Mesenchymal stem cell (in vitro differentiated cells and primary cell): ENCODE measurements at regions not wholly inside any gene's neighbourhood (a gene's known extent, or its start where the extent isn't known, plus 50 kb on each side); places are given as distances from the start of the nearest gene placed in this dataset.
A peak's percentile ranks its signal among the peaks of the same experiment; 100 is the strongest.

Source experiments
- DNase-seq: peaks from one replicate; pipeline ENCODE4 v3.0.0-alpha.2; 2013
- H2AFZ ChIP-seq: one replicate; pipeline ENCODE4 v1.6.1; 2013; ENCODE audit warnings: low read depth, mild to moderate bottlenecking, control low read depth, inconsistent platforms, low read length, moderate library complexity
- H2AK5ac ChIP-seq: 2 replicates; pipeline ENCODE4 v1.6.1; 2013; ENCODE audit warnings: low read length, moderate library complexity, mild to moderate bottlenecking, inconsistent platforms; ENCODE audit not compliant: severe bottlenecking
- H2BK120ac ChIP-seq: one replicate; pipeline ENCODE4 v1.6.1; 2013; ENCODE audit warnings: low read depth, mild to moderate bottlenecking, inconsistent platforms, low read length, moderate library complexity
- H2BK12ac ChIP-seq, 2 experiments: one replicate each; pipeline ENCODE4 v1.6.1; 2013; ENCODE audit warnings: inconsistent platforms in 2 of 2, low read length in 2 of 2, mild to moderate bottlenecking in 2 of 2, moderate library complexity in 2 of 2, control low read depth in 1 of 2
- H2BK15ac ChIP-seq: one replicate; pipeline ENCODE4 v1.6.1; 2013; ENCODE audit warnings: mild to moderate bottlenecking, low read depth, inconsistent platforms; ENCODE audit not compliant: poor library complexity, severe bottlenecking
- H2BK5ac ChIP-seq: 2 replicates; pipeline ENCODE4 v1.6.1; 2013; ENCODE audit warnings: low read depth, mild to moderate bottlenecking, low read length, control low read depth, inconsistent platforms; ENCODE audit not compliant: poor library complexity, severe bottlenecking
- H3K14ac ChIP-seq, 2 experiments: one replicate each; pipeline ENCODE4 v1.6.1; 2013; ENCODE audit warnings: inconsistent platforms in 2 of 2, low read length in 2 of 2, control low read depth in 1 of 2, mild to moderate bottlenecking in 1 of 2, moderate library complexity in 1 of 2
- H3K18ac ChIP-seq, 2 experiments: one replicate each; pipeline ENCODE4 v1.6.1; 2013; ENCODE audit warnings: inconsistent platforms in 2 of 2, low read length in 2 of 2, control low read depth in 1 of 2, low read depth in 1 of 2, mild to moderate bottlenecking in 1 of 2
- H3K23ac ChIP-seq, 2 experiments: one replicate each; pipeline ENCODE4 v1.6.1; 2013; ENCODE audit warnings: inconsistent platforms in 2 of 2, low read length in 2 of 2, mild to moderate bottlenecking in 2 of 2, moderate library complexity in 2 of 2, control low read depth in 1 of 2
- H3K27ac ChIP-seq: 2 replicates; pipeline ENCODE4 v1.5.1; 2013; ENCODE audit warnings: mild to moderate bottlenecking, moderate library complexity, low read length, control low read depth, inconsistent platforms; ENCODE audit not compliant: poor library complexity, severe bottlenecking
- H3K27me3 ChIP-seq, 2 experiments: 2 replicates each; pipeline versions ENCODE4 v1.6.1 to v1.7.0; 2013; ENCODE audit warnings: low read length in 2 of 2, mild to moderate bottlenecking in 2 of 2, moderate library complexity in 2 of 2, control low read depth in 1 of 2, inconsistent platforms in 1 of 2; ENCODE audit not compliant: control insufficient read depth in 1 of 2, insufficient read depth in 1 of 2
- H3K36me3 ChIP-seq, 2 experiments: 2 replicates each; pipeline versions ENCODE4 v1.6.1 to v1.7.0; 2013; ENCODE audit warnings: low read length in 2 of 2, control low read depth in 1 of 2, inconsistent platforms in 1 of 2, low read depth in 1 of 2, mild to moderate bottlenecking in 1 of 2; ENCODE audit not compliant: insufficient read depth in 2 of 2, control insufficient read depth in 1 of 2
- H3K4ac ChIP-seq, 2 experiments: one replicate each; pipeline ENCODE4 v1.6.1; 2013; ENCODE audit warnings: inconsistent platforms in 2 of 2, low read length in 2 of 2, mild to moderate bottlenecking in 2 of 2, moderate library complexity in 2 of 2, control low read depth in 1 of 2, low read depth in 1 of 2
- H3K4me1 ChIP-seq: 2 replicates; pipeline ENCODE4 v1.6.1; 2013; ENCODE audit warnings: low read depth, low read length, control low read depth; ENCODE audit not compliant: control insufficient read depth, insufficient read depth
- H3K4me2 ChIP-seq: 2 replicates; pipeline ENCODE4 v1.6.1; 2013; ENCODE audit warnings: low read length, mild to moderate bottlenecking, inconsistent platforms; ENCODE audit not compliant: poor library complexity, severe bottlenecking
- H3K4me3 ChIP-seq, 2 experiments: 2 replicates each; pipeline versions ENCODE4 v1.5.1 to v1.7.0; 2013; ENCODE audit warnings: low read length in 2 of 2, mild to moderate bottlenecking in 2 of 2, control low read depth in 1 of 2, low read depth in 1 of 2; ENCODE audit not compliant: insufficient read depth in 1 of 2
- H3K79me1 ChIP-seq: replicated peaks from 2 replicates; pipeline ENCODE4 v1.6.1; 2013; ENCODE audit warnings: mild to moderate bottlenecking, control low read depth, low read length, inconsistent platforms; ENCODE audit not compliant: poor library complexity, severe bottlenecking
- H3K9ac ChIP-seq: 2 replicates; pipeline ENCODE4 v1.7.0; 2013; ENCODE audit warnings: mild to moderate bottlenecking, low read length, moderate library complexity
- H3K9me3 ChIP-seq: 2 replicates; pipeline ENCODE4 v1.7.0; 2013; ENCODE audit warnings: mild to moderate bottlenecking, low read length; ENCODE audit not compliant: control insufficient read depth
- H4K8ac ChIP-seq: one replicate; pipeline ENCODE4 v1.6.1; 2013; ENCODE audit warnings: inconsistent platforms, mild to moderate bottlenecking, low read length, moderate library complexity
- H4K91ac ChIP-seq: one replicate; pipeline ENCODE4 v1.6.1; 2013; ENCODE audit warnings: mild to moderate bottlenecking, low read length, inconsistent platforms
- WGBS: methylation state at CpG from one replicate; pipeline ENCODE4 v1.1.7; 2013; ENCODE audit warnings: mixed read lengths; 5-methylcytosine and 5-hydroxymethylcytosine counted together

DNA sequence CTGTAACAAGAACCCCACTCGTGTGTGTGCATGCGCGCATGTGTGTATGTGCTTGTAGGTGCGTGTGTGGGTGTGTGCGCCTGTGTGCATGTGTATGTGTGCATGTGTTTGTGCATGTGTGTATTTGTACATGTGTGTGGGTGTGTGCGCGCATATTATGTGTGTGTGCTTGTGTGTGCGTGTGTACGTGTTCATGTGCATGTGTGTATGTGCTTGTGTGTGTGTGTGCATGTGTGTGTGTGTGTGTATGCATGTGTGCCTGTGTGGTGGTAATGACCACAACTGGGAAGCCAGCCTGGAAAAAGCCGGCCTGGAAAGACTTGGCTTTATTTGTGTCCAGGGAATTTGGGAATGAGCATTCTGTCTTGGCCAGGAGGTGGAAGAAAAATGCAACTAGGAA, 157.5 kb downstream of the PAX1 start:
- no peak overlapping the region for H2AK5ac ChIP-seq
- no peak overlapping the region for H3K18ac ChIP-seq
- H2AFZ ChIP-seq = no peak overlapping the region
- peak overlapping the region; percentile 23 for H4K91ac ChIP-seq
- no peak overlapping the region for H3K4me2 ChIP-seq
- no peak overlapping the region for H3K9ac ChIP-seq
- WGBS = 86% methylated on average over 10 of the region's 10 CpGs
- H3K23ac ChIP-seq = no peak overlapping the region
- peak overlapping the region in 1 of 2 experiments; percentile 0 for H3K14ac ChIP-seq
- H2BK120ac ChIP-seq = no peak overlapping the region
- H3K36me3 ChIP-seq = no peaks in the 10 kb centered on the region
- no peaks in the 10 kb centered on the region for H3K9me3 ChIP-seq
- H3K4me1 ChIP-seq = no peaks in the 10 kb centered on the region
- no peak overlapping the region for H2BK5ac ChIP-seq
- no peak overlapping the region for H3K27ac ChIP-seq
- no peak overlapping the region for H3K4ac ChIP-seq
- H3K4me3 ChIP-seq = no peak overlapping the region
- H3K79me1 ChIP-seq = no peaks in the 10 kb centered on the region
- no peaks in the 10 kb centered on the region for H3K27me3 ChIP-seq
- H2BK12ac ChIP-seq = no peak overlapping the region
- H2BK15ac ChIP-seq = no peak overlapping the region
- no peak overlapping the region for H4K8ac ChIP-seq
- no peak for DNase-seq

DNA sequence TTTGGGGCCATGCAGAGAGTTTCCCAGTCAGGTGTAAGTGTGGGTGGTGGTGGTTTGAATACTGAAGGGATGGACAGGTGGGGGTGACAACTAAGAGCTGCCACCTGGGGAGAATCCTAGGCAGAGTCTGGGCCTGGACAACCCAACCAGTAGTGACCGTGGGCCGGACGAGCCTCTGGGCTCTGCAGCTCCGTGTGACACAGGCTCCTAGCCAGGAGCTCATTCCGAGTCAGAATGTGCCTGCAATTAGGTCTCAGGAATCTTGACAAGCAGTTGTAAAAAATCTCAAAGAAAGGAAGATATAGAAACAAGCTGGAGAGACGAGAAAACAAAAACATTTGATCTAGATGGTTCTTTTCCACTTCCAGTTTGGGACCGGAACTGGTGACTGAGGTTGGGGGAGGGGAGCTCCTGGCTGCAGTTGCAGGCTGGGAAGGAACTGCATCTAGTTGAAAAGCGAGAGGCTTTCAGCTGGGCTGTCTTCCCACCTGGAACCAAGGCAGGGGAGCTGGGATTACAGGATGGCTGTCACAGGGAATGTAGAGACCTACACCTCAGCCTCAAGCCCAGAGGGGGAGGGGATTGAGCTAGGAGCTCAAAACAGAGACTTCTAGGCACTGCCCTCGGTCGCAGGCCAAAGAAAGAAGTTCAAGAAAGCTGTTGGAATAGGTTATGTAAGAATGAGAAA, 156.9 kb downstream of the PAX1 start:
- H2BK12ac ChIP-seq = no peak overlapping the region
- H3K36me3 ChIP-seq = no peaks in the 10 kb centered on the region
- DNase-seq = no peak
- H2BK120ac ChIP-seq = no peak overlapping the region
- H3K27ac ChIP-seq = no peak overlapping the region
- H3K9me3 ChIP-seq = no peaks in the 10 kb centered on the region
- no peak overlapping the region for H3K23ac ChIP-seq
- H2AK5ac ChIP-seq = no peak overlapping the region
- no peak overlapping the region for H3K4me3 ChIP-seq
- H3K18ac ChIP-seq = no peak overlapping the region
- H4K8ac ChIP-seq = no peak overlapping the region
- H3K4ac ChIP-seq = no peak overlapping the region
- no peaks in the 10 kb centered on the region for H3K79me1 ChIP-seq
- H2AFZ ChIP-seq = no peak overlapping the region
- H2BK5ac ChIP-seq = no peak overlapping the region
- H3K9ac ChIP-seq = no peak overlapping the region
- no peak overlapping the region for H3K4me2 ChIP-seq
- H4K91ac ChIP-seq = no peak overlapping the region
- H2BK15ac ChIP-seq = no peak overlapping the region
- no peak overlapping the region for H3K14ac ChIP-seq
- 65% methylated on average over 10 of the region's 10 CpGs for WGBS
- H3K27me3 ChIP-seq = no peaks in the 10 kb centered on the region
- no peaks in the 10 kb centered on the region for H3K4me1 ChIP-seq

DNA sequence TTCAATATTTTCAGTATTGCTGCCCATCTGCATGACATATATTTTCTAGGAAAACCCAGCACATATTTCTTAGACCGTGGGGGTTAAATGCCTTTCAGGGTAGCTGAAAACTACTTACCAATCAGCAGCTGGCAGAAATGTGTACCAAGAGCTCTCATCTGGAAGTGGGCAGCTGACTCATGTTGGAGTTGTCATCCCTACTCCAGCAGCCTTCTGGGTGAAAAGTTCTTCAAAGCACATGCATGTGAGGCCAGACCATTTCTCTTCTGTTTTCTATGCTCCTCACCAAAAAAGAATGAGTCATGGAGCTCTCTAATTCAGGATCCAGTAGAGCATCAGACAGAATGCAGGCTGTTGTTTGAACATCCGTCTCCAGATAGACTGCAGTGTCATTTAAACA, 135.5 kb downstream of the PAX1 start:
- H3K4ac ChIP-seq = no peak overlapping the region
- WGBS = 72% methylated on average over 2 of the region's 2 CpGs
- H2BK15ac ChIP-seq = no peak overlapping the region
- DNase-seq = no peak
- H3K18ac ChIP-seq = no peak overlapping the region
- H3K4me1 ChIP-seq = no peaks in the 10 kb centered on the region
- no peaks in the 10 kb centered on the region for H3K79me1 ChIP-seq
- H3K36me3 ChIP-seq = no peaks in the 10 kb centered on the region
- no peak overlapping the region for H2BK12ac ChIP-seq
- no peak overlapping the region for H2AFZ ChIP-seq
- H3K9ac ChIP-seq = no peak overlapping the region
- H3K27ac ChIP-seq = no peak overlapping the region
- H2AK5ac ChIP-seq = no peak overlapping the region
- no peak overlapping the region for H3K14ac ChIP-seq
- H4K8ac ChIP-seq = no peak overlapping the region
- no peak overlapping the region for H3K23ac ChIP-seq
- no peak overlapping the region for H4K91ac ChIP-seq
- H3K9me3 ChIP-seq = peaks cover 9% of the 10 kb centered on the region
- no peak overlapping the region for H2BK120ac ChIP-seq
- no peaks in the 10 kb centered on the region for H3K27me3 ChIP-seq
- H3K4me2 ChIP-seq = no peak overlapping the region
- no peak overlapping the region for H3K4me3 ChIP-seq
- no peak overlapping the region for H2BK5ac ChIP-seq

DNA sequence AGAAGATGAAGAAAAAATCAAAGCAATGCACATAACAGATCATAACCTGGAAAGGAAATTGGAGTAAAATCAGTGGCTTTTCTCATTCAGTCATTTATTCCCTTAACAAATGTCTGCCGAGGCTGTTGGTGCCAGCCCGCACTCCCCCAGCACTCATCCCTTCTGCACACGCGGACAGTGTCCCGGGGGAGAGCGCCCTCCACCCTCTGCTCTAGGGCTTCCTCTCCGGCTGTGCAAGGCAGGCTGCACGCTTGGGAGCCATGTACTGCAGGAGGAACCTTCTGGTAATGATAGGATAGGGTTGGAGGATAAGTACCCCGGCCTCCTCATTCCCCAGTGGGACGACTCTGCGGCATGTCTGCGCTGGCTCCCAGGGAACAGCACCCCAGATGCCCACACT, 134.5 kb downstream of the PAX1 start:
- no peak overlapping the region for H3K14ac ChIP-seq

More for the DNA sequence above, 134.5 kb downstream of the PAX1 start:
- no peak overlapping the region for H3K4me2 ChIP-seq
- no peak for DNase-seq
- no peak overlapping the region for H2AK5ac ChIP-seq
- H2BK5ac ChIP-seq = no peak overlapping the region
- H3K23ac ChIP-seq = no peak overlapping the region
- H3K27ac ChIP-seq = no peak overlapping the region
- no peak overlapping the region for H3K9ac ChIP-seq
- 73% methylated on average over 12 of the region's 12 CpGs for WGBS
- no peaks in the 10 kb centered on the region for H3K4me1 ChIP-seq
- peaks cover 6% of the 10 kb centered on the region for H3K9me3 ChIP-seq
- H4K8ac ChIP-seq = no peak overlapping the region
- no peak overlapping the region for H3K4ac ChIP-seq
- H3K36me3 ChIP-seq = no peaks in the 10 kb centered on the region
- H2BK120ac ChIP-seq = no peak overlapping the region
- no peak overlapping the region for H2BK15ac ChIP-seq
- no peak overlapping the region for H3K4me3 ChIP-seq
- H4K91ac ChIP-seq = no peak overlapping the region
- no peak overlapping the region for H2BK12ac ChIP-seq
- no peak overlapping the region for H3K18ac ChIP-seq
- no peak overlapping the region for H2AFZ ChIP-seq
- H3K79me1 ChIP-seq = no peaks in the 10 kb centered on the region
- no peaks in the 10 kb centered on the region for H3K27me3 ChIP-seq
